K562 (cell line): ENCODE measurements at regions not wholly inside any gene's neighbourhood (a gene's known extent, or its start where the extent isn't known, plus 50 kb on each side); places are given as distances from the start of the nearest gene placed in this dataset.
A peak's percentile ranks its signal among the peaks of the same experiment; 100 is the strongest.

Experiments used
- ATAC-seq: fragments of 200-7000 bp; cut with Tn5 transposase; 3 replicates; pipeline ENCODE4 v1.9.1; 2020; ENCODE audit warnings: moderate library complexity
- BruUV-seq: library from RNA; stranded (reverse); fragments of 400-500 nt; replicated peaks from 2 replicates; lab custom pipeline; 2021; lab: Mats Ljungman, UMichigan
- CTCF ChIA-PET: fragments of 300-600 bp; formaldehyde crosslinking; extraction: SDS; loops from one replicate; lab custom pipeline; 2021; ENCODE audit warnings: low intra/inter-chr PET ratio; lab: Yijun Ruan, JAX
- POLR2A ChIA-PET: fragments of 300-600, 350-650 bp; sonication (Branson Sonifier 250); formaldehyde crosslinking; extraction: SDS; loops from one replicate; lab custom pipeline; 2021; ENCODE audit warnings: antibody characterized with exemption, inconsistent platforms; lab: Yijun Ruan, JAX
- DNase-seq, 4 experiments: peaks; one replicate each; pipeline versions ENCODE4 v3.0.0 to v3.0.0-alpha.2; 2011 to 2018; ENCODE audit warnings: low spot score in 3 of 4, mixed read lengths in 3 of 4; ENCODE audit errors: extremely low read depth in 1 of 4
- FAIRE-seq: peaks from 2 replicates; lab custom pipeline; 2011; peaks lifted over from hg19 to GRCh38; lab: Jason Lieb, UNC
- H2AFZ ChIP-seq: 2 replicates; pipeline ENCODE4 v1.6.0; 2011; ENCODE audit warnings: low read depth, low read length, control low read depth, inconsistent platforms
- H3K27ac ChIP-seq: fragments of 200-600 bp; 3 replicates; pipeline ENCODE4 v1.8.0; 2011; ENCODE audit warnings: low read depth, mild to moderate bottlenecking, control low read depth, inconsistent platforms, low read length, moderate library complexity, mixed read lengths; ENCODE audit errors: extremely low read depth
- H3K27me3 ChIP-seq, 2 experiments: fragments of 300-600 bp in 1 of 2; 2 replicates in 1 of 2; 3 replicates in 1 of 2; pipeline versions ENCODE4 v1.6.0 to v1.8.0; 2011; ENCODE audit warnings: inconsistent platforms in 2 of 2, low read length in 2 of 2, mild to moderate bottlenecking in 1 of 2, mixed read lengths in 1 of 2, moderate library complexity in 1 of 2; ENCODE audit not compliant: control insufficient read depth in 2 of 2, insufficient read depth in 2 of 2
- H3K36me3 ChIP-seq: fragments of 300-600 bp; 3 replicates; pipeline ENCODE4 v1.8.0; 2011; ENCODE audit warnings: mild to moderate bottlenecking, low read length, inconsistent platforms; ENCODE audit not compliant: control insufficient read depth, insufficient read depth
- H3K4me1 ChIP-seq, 2 experiments: fragments of 200-600 bp in 1 of 2; replicated peaks in 1 of 2; 2 replicates in 1 of 2; 3 replicates in 1 of 2; pipeline versions ENCODE4 v1.5.1 to v1.8.0; 2011; ENCODE audit warnings: inconsistent platforms in 2 of 2, low read length in 2 of 2, mild to moderate bottlenecking in 1 of 2, mixed read lengths in 1 of 2, moderate library complexity in 1 of 2; ENCODE audit not compliant: control insufficient read depth in 2 of 2, insufficient read depth in 2 of 2
- H3K4me2 ChIP-seq: 2 replicates; pipeline ENCODE4 v1.6.1; 2011; ENCODE audit warnings: low read length, control low read depth, inconsistent platforms, mixed read lengths; ENCODE audit not compliant: insufficient read depth
- H3K4me3 ChIP-seq: fragments of 200-600 bp; sonication (generic), shearing (Covaris generic); 2 replicates; pipeline ENCODE4 v1.5.1; 2016; ENCODE audit warnings: control low read depth, inconsistent platforms
- H3K79me2 ChIP-seq: fragments of 200-600 bp; 3 replicates; pipeline ENCODE4 v1.8.0; 2011; ENCODE audit warnings: low read length, inconsistent platforms; ENCODE audit not compliant: control insufficient read depth, insufficient read depth
- H3K9ac ChIP-seq, 2 experiments: 2 replicates each; pipeline versions ENCODE4 v1.6.0 to v1.6.1; 2011; ENCODE audit warnings: low read depth in 2 of 2, low read length in 2 of 2, control low read depth in 1 of 2, inconsistent platforms in 1 of 2, mild to moderate bottlenecking in 1 of 2, mixed read lengths in 1 of 2; ENCODE audit not compliant: insufficient read depth in 1 of 2
- H3K9me1 ChIP-seq: one replicate; pipeline ENCODE4 v1.6.0; 2011; ENCODE audit warnings: inconsistent platforms, mild to moderate bottlenecking, low read length, moderate library complexity; ENCODE audit not compliant: control insufficient read depth, insufficient read depth
- H3K9me3 ChIP-seq: replicated peaks from 2 replicates; pipeline ENCODE4 v1.5.1; 2011; ENCODE audit warnings: low read depth, low read length, inconsistent platforms; ENCODE audit not compliant: control insufficient read depth, insufficient read depth
- H4K20me1 ChIP-seq: replicated peaks from 2 replicates; pipeline ENCODE4 v1.6.1; 2011; ENCODE audit warnings: low read length, inconsistent platforms, mixed read lengths; ENCODE audit not compliant: control insufficient read depth, insufficient read depth
- BACH1 ChIP-seq: fragments of 200-800 bp; sonication (Bioruptor generic); IDR thresholded peaks from 2 replicates; pipeline ENCODE4 v1.6.1; 2016; ENCODE audit warnings: missing genetic modification characterization, missing compliant biosample characterization
- CBFA2T2 ChIP-seq: fragments of 450-650 bp; conservative IDR thresholded peaks from 2 replicates; pipeline ENCODE4 v1.6.1; 2017; ENCODE audit warnings: mild to moderate bottlenecking
- CHD1 ChIP-seq: fragments of 200-600 bp; sonication (generic); IDR thresholded peaks from one replicate; pipeline ENCODE4 v1.6.1; 2012; ENCODE audit warnings: mild to moderate bottlenecking, moderate library complexity, low read length, inconsistent platforms
- EP300 ChIP-seq: IDR thresholded peaks from 2 replicates; pipeline ENCODE4 v1.6.1; 2012; ENCODE audit warnings: low read length, improper control_type of control experiment
- HDAC3 ChIP-seq: fragments of 450-650 bp; IDR thresholded peaks from 2 replicates; pipeline ENCODE4 v1.6.1; 2018; ENCODE audit warnings: borderline replicate concordance, mild to moderate bottlenecking, moderate library complexity; ENCODE audit not compliant: partially characterized antibody
- JUND ChIP-seq, 2 experiments: IDR thresholded peaks; 2 replicates in 1 of 2; 3 replicates in 1 of 2; pipeline ENCODE4 v1.6.1; 2011; ENCODE audit warnings: borderline replicate concordance in 2 of 2, low read depth in 2 of 2, low read length in 2 of 2, improper control_type of control experiment in 1 of 2, missing biosample characterization in 1 of 2, missing genetic modification characterization in 1 of 2, missing genetic modification reagents in 1 of 2
- PHB2 ChIP-seq: fragments of 450-650 bp; IDR thresholded peaks from 2 replicates; pipeline ENCODE4 v1.6.1; 2017; ENCODE audit warnings: low read depth
- POLR2G ChIP-seq: fragments of 200-400 bp; formaldehyde crosslinking; IDR thresholded peaks from 2 replicates; pipeline ENCODE4 v1.6.1; 2017; ENCODE audit warnings: low read depth, mild to moderate bottlenecking, antibody characterized with exemption, low read length, moderate library complexity
- RAD51 ChIP-seq: fragments of 450-650 bp; IDR thresholded peaks from 2 replicates; pipeline ENCODE4 v1.7.1; 2016; ENCODE audit warnings: low read depth, mild to moderate bottlenecking, borderline replicate concordance
- RB1 ChIP-seq: fragments of 450-650 bp; IDR thresholded peaks from 2 replicates; pipeline ENCODE4 v1.6.1; 2017; ENCODE audit warnings: low read depth, mild to moderate bottlenecking
- SRSF9 ChIP-seq: fragments of 200-400 bp; formaldehyde crosslinking; IDR thresholded peaks from 2 replicates; pipeline ENCODE4 v1.6.1; 2017; ENCODE audit warnings: low read depth, low read length, borderline replicate concordance
- TRIM24 ChIP-seq, 2 experiments: fragments of 450-650 bp; IDR thresholded peaks; 2 replicates each; pipeline ENCODE4 v1.6.1; 2016
- ZBTB8A ChIP-seq: fragments of 450-650 bp; IDR thresholded peaks from 2 replicates; pipeline ENCODE4 v1.6.1; 2018; ENCODE audit warnings: mild to moderate bottlenecking, moderate library complexity; ENCODE audit not compliant: partially characterized antibody
- ZNF561 ChIP-seq: fragments of 450-650 bp; formaldehyde crosslinking; conservative IDR thresholded peaks from 2 replicates; pipeline ENCODE4 v1.4.0; 2020; ENCODE audit warnings: mild to moderate bottlenecking, moderate library complexity
- ZNF57 ChIP-seq: fragments of 450-650 bp; formaldehyde crosslinking; IDR thresholded peaks from 2 replicates; pipeline ENCODE4 v1.4.0; 2020; ENCODE audit warnings: mild to moderate bottlenecking, moderate library complexity
- ZNF583 ChIP-seq: fragments of 250-450 bp; sonication (Bioruptor Pico); IDR thresholded peaks from 2 replicates; pipeline ENCODE4 v1.4.0; 2020
- WGBS: fragments of 100-300 bp; shearing (Covaris generic); methylation state at CpG from one replicate; pipeline ENCODE4 v1.1.6; 2016; ENCODE audit warnings: low coverage, mixed read lengths; ENCODE audit not compliant: insufficient coverage; ENCODE audit errors: missing lambda C conversion rate; 5-methylcytosine and 5-hydroxymethylcytosine counted together
- in situ Hi-C: fragments of 300-500 bp; cut with MboI; formaldehyde crosslinking; loops from 4 replicates; pipeline ENCODE4 v1.15.0; 2018; ENCODE audit warnings: inconsistent platforms, mixed read lengths
- intact Hi-C: fragments of 100-400 bp; cut with micrococcal nuclease; formaldehyde crosslinking; loops from 2 replicates; pipeline ENCODE4 v1.14.2; 2022
- TF ChIP-seq, protein P1 (sequence below): fragments of 450-650 bp; formaldehyde crosslinking; IDR thresholded peaks from 2 replicates; pipeline ENCODE4 v1.4.0; 2022; ENCODE audit warnings: mild to moderate bottlenecking, moderate library complexity
- TF ChIP-seq, protein P2 (sequence below), 2 experiments: IDR thresholded peaks; 2 replicates each; pipeline ENCODE4 v1.6.1; 2011; ENCODE audit warnings: borderline replicate concordance in 1 of 2, control low read depth in 1 of 2, low read depth in 1 of 2, low read length in 1 of 2, mild to moderate bottlenecking in 1 of 2, mixed read lengths in 1 of 2, moderate library complexity in 1 of 2; ENCODE audit not compliant: insufficient read depth in 1 of 2, insufficient read length in 1 of 2, poor library complexity in 1 of 2, severe bottlenecking in 1 of 2; ENCODE audit errors: extremely low read depth in 1 of 2

GRCh38 chr21:38965910-38966504 lies 160.3 kb downstream of the ETS2 start:
- H3K79me2 ChIP-seq, result no peaks in the 10 kb centered on the region
- ATAC-seq (peak; percentile 99), FAIRE-seq (peak; percentile 86), DNase-seq (peak; percentile 75 to 89 (median 78))
- peak overlapping the region; percentile 70 for H3K4me2 ChIP-seq
- POLR2A ChIA-PET, result interaction anchor here (0.8 to 2.1 kb wide), 2 partner anchors 8 to 9 kb away, joined by 6 to 9 read pairs; no protein-coding TSS in a partner anchor
- H3K27ac ChIP-seq, result peak overlapping the region; percentile 10; the same call in 1 of the 3 replicates
- H4K20me1 ChIP-seq, result no peaks in the 10 kb centered on the region
- peaks cover 0 to 9% of the 10 kb centered on the region in 2 experiments; a peak in 1 of 5 replicates for H3K27me3 ChIP-seq
- intact Hi-C loops, result no loop called here
- 26% methylated on average over 16 of the region's 16 CpGs for WGBS
- H3K4me1 ChIP-seq, result peaks cover 0 to 4% of the 10 kb centered on the region in 2 experiments; a peak in 2 of 5 replicates
- BruUV-seq, result no TSS peak
- H3K9me3 ChIP-seq, result no peaks in the 10 kb centered on the region
- H3K9ac ChIP-seq, result no peak overlapping the region
- in situ Hi-C loops, result no loop called here
- CTCF ChIA-PET, result no interaction called here
- no peak overlapping the region for H3K4me3 ChIP-seq
- H3K9me1 ChIP-seq, result no peaks in the 10 kb centered on the region
- peak overlapping the region; percentile 89 for H2AFZ ChIP-seq
- no peaks in the 10 kb centered on the region for H3K36me3 ChIP-seq
- TF ChIP-seq RB1 (no peak), TRIM24 (IDR thresholded peaks at IDR 0.05) (0 out of 4 replicates have a peak, but pooled peaks of 1 of the 2 experiments have one; percentile 8), PHB2 (no peak), POLR2G (0 out of 2 replicates have a peak, but pooled peaks have one; percentile 36), JUND (IDR thresholded peaks at IDR 0.05; ENCODE audit: borderline replicate concordance, low read depth, low read length) (peak; percentile 47; the same call in 1 of the 2 replicates), JUND (tag; IDR thresholded peaks at IDR 0.05; ENCODE audit: borderline replicate concordance, low read depth, low read length) (peak; percentile 30; the same call in 2 of the 3 replicates), ZNF583 (CRISPR knock-in tag) (peak; percentile 25; the same call in 1 of the 2 replicates), ZBTB8A (no peak), CHD1 (no peak), BACH1 (tag) (peak; percentile 27; the same call in 1 of the 2 replicates), HDAC3 (no peak), ZNF57 (CRISPR knock-in tag) (no peak), CBFA2T2 (peak; percentile 26; the same call in 1 of the 2 replicates), SRSF9 (no peak), RAD51 (peak; percentile 92), ZNF561 (no peak), EP300 (0 out of 2 replicates have a peak, but pooled peaks have one; percentile 20)
- TF ChIP-seq, protein P1, sequence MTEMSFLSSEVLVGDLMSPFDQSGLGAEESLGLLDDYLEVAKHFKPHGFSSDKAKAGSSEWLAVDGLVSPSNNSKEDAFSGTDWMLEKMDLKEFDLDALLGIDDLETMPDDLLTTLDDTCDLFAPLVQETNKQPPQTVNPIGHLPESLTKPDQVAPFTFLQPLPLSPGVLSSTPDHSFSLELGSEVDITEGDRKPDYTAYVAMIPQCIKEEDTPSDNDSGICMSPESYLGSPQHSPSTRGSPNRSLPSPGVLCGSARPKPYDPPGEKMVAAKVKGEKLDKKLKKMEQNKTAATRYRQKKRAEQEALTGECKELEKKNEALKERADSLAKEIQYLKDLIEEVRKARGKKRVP (CRISPR knock-in tag), result 0 out of 2 replicates have a peak, but pooled peaks have one; percentile 33
- TF ChIP-seq, protein P2, sequence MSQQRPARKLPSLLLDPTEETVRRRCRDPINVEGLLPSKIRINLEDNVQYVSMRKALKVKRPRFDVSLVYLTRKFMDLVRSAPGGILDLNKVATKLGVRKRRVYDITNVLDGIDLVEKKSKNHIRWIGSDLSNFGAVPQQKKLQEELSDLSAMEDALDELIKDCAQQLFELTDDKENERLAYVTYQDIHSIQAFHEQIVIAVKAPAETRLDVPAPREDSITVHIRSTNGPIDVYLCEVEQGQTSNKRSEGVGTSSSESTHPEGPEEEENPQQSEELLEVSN (IDR thresholded peaks at IDR 0.05; ENCODE audit: borderline replicate concordance in 1 of 2, extremely low read depth in 1 of 2, insufficient read depth in 1 of 2, insufficient read length in 1 of 2, low read depth in 1 of 2, low read length in 1 of 2, poor library complexity in 1 of 2, severe bottlenecking in 1 of 2), result peak in 1 of 2 experiments; percentile 41
